A549 (cell line): ENCODE measurements at regions not wholly inside any gene's neighbourhood (a gene's known extent, or its start where the extent isn't known, plus 50 kb on each side); places are given as distances from the start of the nearest gene placed in this dataset.

Experiments used
- JUN ChIP-seq, 2 experiments: fragments of >200 bp; sonication (Bioruptor Twin); formaldehyde crosslinking; IDR thresholded peaks; 2 replicates in 1 of 2; 3 replicates in 1 of 2; pipeline ENCODE4 v1.6.1; 2016 to 2017
- POLR2A ChIP-seq: IDR thresholded peaks from 2 replicates; pipeline ENCODE4 v1.6.1; 2012; ENCODE audit warnings: mild to moderate bottlenecking, low read length
- RNF2 ChIP-seq: fragments of 200-600 bp; sonication (generic); IDR thresholded peaks from 2 replicates; pipeline ENCODE4 v1.6.1; 2016; ENCODE audit warnings: low read depth, mild to moderate bottlenecking, antibody characterized with exemption, moderate library complexity, borderline replicate concordance
- SREBF2 ChIP-seq: fragments of 450-650 bp; IDR thresholded peaks from 2 replicates; pipeline ENCODE4 v1.6.1; 2014; ENCODE audit warnings: mild to moderate bottlenecking, moderate library complexity
- TF ChIP-seq, protein P1 (sequence below): fragments of >200 bp; sonication (Bioruptor Twin); formaldehyde crosslinking; IDR thresholded peaks from 3 replicates; pipeline ENCODE4 v1.5.1; 2016

DNA sequence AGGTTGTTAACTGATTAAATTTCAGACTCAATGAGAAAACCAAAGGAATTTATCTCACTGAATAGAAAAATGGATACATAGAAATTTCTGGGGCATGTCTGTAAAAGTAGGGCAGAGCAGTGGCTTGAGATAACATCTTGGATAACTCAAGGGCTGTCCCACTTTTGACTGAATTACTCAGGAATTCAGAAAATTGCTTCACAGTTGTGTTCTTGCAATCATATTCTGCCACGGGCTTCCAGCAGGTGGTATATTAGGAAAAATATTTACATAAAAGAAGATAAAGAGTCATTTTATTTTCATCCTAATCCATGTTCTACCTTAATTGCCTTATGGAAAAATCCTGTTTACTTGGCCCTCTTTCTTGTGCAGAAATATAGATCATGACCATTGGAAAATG, 156.4 kb upstream of the AKIRIN2 start:
- TF ChIP-seq, protein P1, sequence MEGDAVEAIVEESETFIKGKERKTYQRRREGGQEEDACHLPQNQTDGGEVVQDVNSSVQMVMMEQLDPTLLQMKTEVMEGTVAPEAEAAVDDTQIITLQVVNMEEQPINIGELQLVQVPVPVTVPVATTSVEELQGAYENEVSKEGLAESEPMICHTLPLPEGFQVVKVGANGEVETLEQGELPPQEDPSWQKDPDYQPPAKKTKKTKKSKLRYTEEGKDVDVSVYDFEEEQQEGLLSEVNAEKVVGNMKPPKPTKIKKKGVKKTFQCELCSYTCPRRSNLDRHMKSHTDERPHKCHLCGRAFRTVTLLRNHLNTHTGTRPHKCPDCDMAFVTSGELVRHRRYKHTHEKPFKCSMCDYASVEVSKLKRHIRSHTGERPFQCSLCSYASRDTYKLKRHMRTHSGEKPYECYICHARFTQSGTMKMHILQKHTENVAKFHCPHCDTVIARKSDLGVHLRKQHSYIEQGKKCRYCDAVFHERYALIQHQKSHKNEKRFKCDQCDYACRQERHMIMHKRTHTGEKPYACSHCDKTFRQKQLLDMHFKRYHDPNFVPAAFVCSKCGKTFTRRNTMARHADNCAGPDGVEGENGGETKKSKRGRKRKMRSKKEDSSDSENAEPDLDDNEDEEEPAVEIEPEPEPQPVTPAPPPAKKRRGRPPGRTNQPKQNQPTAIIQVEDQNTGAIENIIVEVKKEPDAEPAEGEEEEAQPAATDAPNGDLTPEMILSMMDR, result no peak
- TF ChIP-seq SREBF2 (no peak), POLR2A (no peak), JUN (IDR thresholded peaks at IDR 0.05) (no peak), RNF2 (no peak)
